IMR-90 (cell line): ENCODE measurements at regions not wholly inside any gene's neighbourhood (a gene's known extent, or its start where the extent isn't known, plus 50 kb on each side); places are given as distances from the start of the nearest gene placed in this dataset.

Experiments
- CEBPB ChIP-seq: IDR thresholded peaks from 2 replicates; pipeline ENCODE4 v1.6.1; 2012; ENCODE audit warnings: low read depth, low read length, improper control_type of control experiment
- MAFK ChIP-seq: IDR thresholded peaks from 2 replicates; pipeline ENCODE4 v1.6.1; 2012; ENCODE audit warnings: low read depth, low read length, improper control_type of control experiment
- MAZ ChIP-seq: IDR thresholded peaks from 2 replicates; pipeline ENCODE4 v1.6.1; 2012; ENCODE audit warnings: low read depth, mild to moderate bottlenecking, low read length, improper control_type of control experiment, moderate library complexity, borderline replicate concordance
- POLR2A ChIP-seq: IDR thresholded peaks from 2 replicates; pipeline ENCODE4 v1.6.1; 2012; ENCODE audit warnings: mild to moderate bottlenecking, low read depth, low read length
- RAD21 ChIP-seq: IDR thresholded peaks from 2 replicates; pipeline ENCODE4 v1.6.1; 2012; ENCODE audit warnings: low read length, improper control_type of control experiment
- RCOR1 ChIP-seq: IDR thresholded peaks from 2 replicates; pipeline ENCODE4 v1.6.1; 2012; ENCODE audit warnings: mild to moderate bottlenecking, low read length, improper control_type of control experiment; ENCODE audit not compliant: insufficient replicate concordance
- RFX5 ChIP-seq: IDR thresholded peaks from 2 replicates; pipeline ENCODE4 v1.8.0; 2012; ENCODE audit warnings: low read depth, mild to moderate bottlenecking, low read length, moderate library complexity
- SMC3 ChIP-seq: fragments of 150-350 bp; IDR thresholded peaks from 2 replicates; pipeline ENCODE4 v1.6.1; 2016; ENCODE audit warnings: low read depth, mild to moderate bottlenecking, antibody characterized with exemption, low read length, moderate library complexity
- USF2 ChIP-seq: fragments of 150-350 bp; IDR thresholded peaks from 2 replicates; pipeline ENCODE4 v1.6.1; 2017; ENCODE audit warnings: mild to moderate bottlenecking, antibody characterized with exemption, low read length, low read depth
- TF ChIP-seq, protein P1 (sequence below): conservative IDR thresholded peaks from 2 replicates; pipeline ENCODE4 v1.5.1; 2012; ENCODE audit warnings: mild to moderate bottlenecking, low read depth, low read length, improper control_type of control experiment

- TF ChIP-seq POLR2A (no peak), MAFK (no peak), RFX5 (no peak), MAZ (no peak), RAD21 (no peak), CEBPB (no peak), RCOR1 (no peak), SMC3 (no peak), USF2 (no peak)
- TF ChIP-seq, protein P1, sequence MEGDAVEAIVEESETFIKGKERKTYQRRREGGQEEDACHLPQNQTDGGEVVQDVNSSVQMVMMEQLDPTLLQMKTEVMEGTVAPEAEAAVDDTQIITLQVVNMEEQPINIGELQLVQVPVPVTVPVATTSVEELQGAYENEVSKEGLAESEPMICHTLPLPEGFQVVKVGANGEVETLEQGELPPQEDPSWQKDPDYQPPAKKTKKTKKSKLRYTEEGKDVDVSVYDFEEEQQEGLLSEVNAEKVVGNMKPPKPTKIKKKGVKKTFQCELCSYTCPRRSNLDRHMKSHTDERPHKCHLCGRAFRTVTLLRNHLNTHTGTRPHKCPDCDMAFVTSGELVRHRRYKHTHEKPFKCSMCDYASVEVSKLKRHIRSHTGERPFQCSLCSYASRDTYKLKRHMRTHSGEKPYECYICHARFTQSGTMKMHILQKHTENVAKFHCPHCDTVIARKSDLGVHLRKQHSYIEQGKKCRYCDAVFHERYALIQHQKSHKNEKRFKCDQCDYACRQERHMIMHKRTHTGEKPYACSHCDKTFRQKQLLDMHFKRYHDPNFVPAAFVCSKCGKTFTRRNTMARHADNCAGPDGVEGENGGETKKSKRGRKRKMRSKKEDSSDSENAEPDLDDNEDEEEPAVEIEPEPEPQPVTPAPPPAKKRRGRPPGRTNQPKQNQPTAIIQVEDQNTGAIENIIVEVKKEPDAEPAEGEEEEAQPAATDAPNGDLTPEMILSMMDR, result no peak
Measured at GRCh38 chr6:166861961-166862286, 94.4 kb downstream of the RNASET2 start.
